ENCODE measurements at regions not wholly inside any gene's neighbourhood (a gene's known extent, or its start where the extent isn't known, plus 50 kb on each side); places are given as distances from the start of the nearest gene placed in this dataset.

- no peak for DNase-seq (ENCODE audit: low read depth)
- no peak for TF ChIP-seq CTCF (IDR thresholded peaks at IDR 0.05; ENCODE audit: control insufficient read depth, insufficient read depth, low read depth, low read length, missing control alignments)
- no peak overlapping the region for H3K4me3 ChIP-seq (ENCODE audit: control insufficient read depth, low read depth, low read length)
Observed at GRCh38 chr5:39968381-39968780, 543.6 kb upstream of the DAB2 start.

- TF ChIP-seq CTCF (IDR thresholded peaks at IDR 0.05; ENCODE audit: control insufficient read depth, insufficient read depth, low read depth, low read length, missing control alignments): no peak
- no peak overlapping the region for H3K4me3 ChIP-seq (ENCODE audit: control insufficient read depth, low read depth, low read length)
- DNase-seq (ENCODE audit: low read depth): no peak
Observed at GRCh38 chr5:39955156-39955555, 530.4 kb upstream of the DAB2 start.

GRCh38 chr5:39951070-39951469 is 526.3 kb upstream of the DAB2 start:
- no peak for DNase-seq (ENCODE audit: low read depth)
- H3K4me3 ChIP-seq (ENCODE audit: control insufficient read depth, low read depth, low read length): no peak overlapping the region
- no peak for TF ChIP-seq CTCF (IDR thresholded peaks at IDR 0.05; ENCODE audit: control insufficient read depth, insufficient read depth, low read depth, low read length, missing control alignments)

GRCh38 chr5:39948867-39949468 is 524.2 kb upstream of the DAB2 start:
- H3K4me3 ChIP-seq (ENCODE audit: control insufficient read depth, low read depth, low read length): no peak overlapping the region
- peak; percentile 56 for TF ChIP-seq CTCF (IDR thresholded peaks at IDR 0.05; ENCODE audit: control insufficient read depth, insufficient read depth, low read depth, low read length, missing control alignments)
- peak; percentile 41 for DNase-seq (ENCODE audit: low read depth)

- no peak for TF ChIP-seq CTCF (IDR thresholded peaks at IDR 0.05; ENCODE audit: control insufficient read depth, insufficient read depth, low read depth, low read length, missing control alignments)
- no peak for DNase-seq (ENCODE audit: low read depth)
- no peak overlapping the region for H3K4me3 ChIP-seq (ENCODE audit: control insufficient read depth, low read depth, low read length)
Observed at GRCh38 chr5:39948341-39948740, 523.6 kb upstream of the DAB2 start.

GRCh38 chr5:39947657-39948056 is 522.9 kb upstream of the DAB2 start:
- DNase-seq (ENCODE audit: low read depth): no peak
- no peak for TF ChIP-seq CTCF (IDR thresholded peaks at IDR 0.05; ENCODE audit: control insufficient read depth, insufficient read depth, low read depth, low read length, missing control alignments)
- H3K4me3 ChIP-seq (ENCODE audit: control insufficient read depth, low read depth, low read length): no peak overlapping the region
